ENCODE measurements at regions not wholly inside any gene's neighbourhood (a gene's known extent, or its start where the extent isn't known, plus 50 kb on each side); places are given as distances from the start of the nearest gene placed in this dataset.

DNA sequence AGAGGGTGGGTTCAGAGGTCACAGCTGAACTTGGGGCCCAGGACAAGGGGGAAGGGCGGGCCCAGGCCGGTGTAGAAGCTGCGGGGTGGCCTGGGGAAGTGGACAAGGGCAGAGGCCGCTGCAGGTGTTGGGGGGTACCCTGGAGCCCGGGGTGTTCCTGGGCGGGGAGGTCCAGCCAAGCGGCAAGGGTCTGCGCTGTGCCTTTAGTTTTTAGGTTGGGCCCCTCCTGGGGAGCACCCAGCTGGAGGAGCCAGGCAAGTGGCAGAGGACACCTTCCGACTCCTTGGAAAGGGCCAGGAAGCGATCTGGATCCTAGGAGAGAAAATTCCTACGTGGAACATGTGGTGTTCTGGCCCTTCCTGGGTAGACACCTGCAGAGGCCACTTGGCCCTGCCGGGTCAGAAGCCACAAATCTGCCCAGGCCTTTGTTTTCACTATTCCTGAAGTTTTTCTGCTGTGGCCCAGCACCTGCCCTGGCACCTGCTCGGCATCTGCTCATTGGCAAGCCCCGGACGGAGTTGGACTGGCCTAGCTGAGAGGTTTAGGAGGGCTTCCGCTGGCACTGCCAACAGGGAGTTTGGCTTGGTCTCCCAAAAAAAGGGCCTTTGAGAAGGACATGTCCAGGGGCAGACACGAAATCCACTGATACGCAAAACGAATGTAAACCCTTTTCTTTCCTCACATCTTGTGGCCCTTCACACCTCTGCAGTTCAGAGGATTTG, 61.1 kb downstream of the SMUG1 start:
- no peak for DNase-seq (ENCODE audit: low read depth)
- TF ChIP-seq, protein P1, sequence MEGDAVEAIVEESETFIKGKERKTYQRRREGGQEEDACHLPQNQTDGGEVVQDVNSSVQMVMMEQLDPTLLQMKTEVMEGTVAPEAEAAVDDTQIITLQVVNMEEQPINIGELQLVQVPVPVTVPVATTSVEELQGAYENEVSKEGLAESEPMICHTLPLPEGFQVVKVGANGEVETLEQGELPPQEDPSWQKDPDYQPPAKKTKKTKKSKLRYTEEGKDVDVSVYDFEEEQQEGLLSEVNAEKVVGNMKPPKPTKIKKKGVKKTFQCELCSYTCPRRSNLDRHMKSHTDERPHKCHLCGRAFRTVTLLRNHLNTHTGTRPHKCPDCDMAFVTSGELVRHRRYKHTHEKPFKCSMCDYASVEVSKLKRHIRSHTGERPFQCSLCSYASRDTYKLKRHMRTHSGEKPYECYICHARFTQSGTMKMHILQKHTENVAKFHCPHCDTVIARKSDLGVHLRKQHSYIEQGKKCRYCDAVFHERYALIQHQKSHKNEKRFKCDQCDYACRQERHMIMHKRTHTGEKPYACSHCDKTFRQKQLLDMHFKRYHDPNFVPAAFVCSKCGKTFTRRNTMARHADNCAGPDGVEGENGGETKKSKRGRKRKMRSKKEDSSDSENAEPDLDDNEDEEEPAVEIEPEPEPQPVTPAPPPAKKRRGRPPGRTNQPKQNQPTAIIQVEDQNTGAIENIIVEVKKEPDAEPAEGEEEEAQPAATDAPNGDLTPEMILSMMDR (IDR thresholded peaks at IDR 0.05; ENCODE audit: low read length, missing control alignments), result no peak
- no peak overlapping the region for H3K4me3 ChIP-seq (replicated peaks; ENCODE audit: low read depth, low read length)

DNA sequence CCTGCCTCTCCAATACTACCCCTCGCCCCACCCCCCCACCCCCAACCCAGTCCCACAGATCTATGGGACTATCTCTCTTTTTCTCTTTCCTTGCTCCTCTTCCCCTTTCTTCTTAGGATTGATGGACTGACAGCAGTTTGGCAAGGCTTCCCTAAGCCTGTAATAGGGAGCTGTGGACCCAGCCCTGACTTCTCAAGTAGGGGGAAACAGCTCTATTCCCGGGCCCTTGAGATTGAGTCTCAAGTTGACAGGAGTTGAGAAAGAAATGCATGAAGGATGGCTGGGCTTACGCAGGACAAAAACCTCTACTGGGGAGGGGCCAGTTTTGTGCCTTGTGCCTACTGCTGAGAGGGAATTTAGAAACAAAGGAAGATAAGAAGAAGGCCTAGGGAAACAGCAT, 60.4 kb downstream of the SMUG1 start:
- DNase-seq (ENCODE audit: low read depth), result no peak
- H3K4me3 ChIP-seq (replicated peaks; ENCODE audit: low read depth, low read length), result no peak overlapping the region
- TF ChIP-seq, protein P1 (IDR thresholded peaks at IDR 0.05; ENCODE audit: low read length, missing control alignments), result no peak

DNA sequence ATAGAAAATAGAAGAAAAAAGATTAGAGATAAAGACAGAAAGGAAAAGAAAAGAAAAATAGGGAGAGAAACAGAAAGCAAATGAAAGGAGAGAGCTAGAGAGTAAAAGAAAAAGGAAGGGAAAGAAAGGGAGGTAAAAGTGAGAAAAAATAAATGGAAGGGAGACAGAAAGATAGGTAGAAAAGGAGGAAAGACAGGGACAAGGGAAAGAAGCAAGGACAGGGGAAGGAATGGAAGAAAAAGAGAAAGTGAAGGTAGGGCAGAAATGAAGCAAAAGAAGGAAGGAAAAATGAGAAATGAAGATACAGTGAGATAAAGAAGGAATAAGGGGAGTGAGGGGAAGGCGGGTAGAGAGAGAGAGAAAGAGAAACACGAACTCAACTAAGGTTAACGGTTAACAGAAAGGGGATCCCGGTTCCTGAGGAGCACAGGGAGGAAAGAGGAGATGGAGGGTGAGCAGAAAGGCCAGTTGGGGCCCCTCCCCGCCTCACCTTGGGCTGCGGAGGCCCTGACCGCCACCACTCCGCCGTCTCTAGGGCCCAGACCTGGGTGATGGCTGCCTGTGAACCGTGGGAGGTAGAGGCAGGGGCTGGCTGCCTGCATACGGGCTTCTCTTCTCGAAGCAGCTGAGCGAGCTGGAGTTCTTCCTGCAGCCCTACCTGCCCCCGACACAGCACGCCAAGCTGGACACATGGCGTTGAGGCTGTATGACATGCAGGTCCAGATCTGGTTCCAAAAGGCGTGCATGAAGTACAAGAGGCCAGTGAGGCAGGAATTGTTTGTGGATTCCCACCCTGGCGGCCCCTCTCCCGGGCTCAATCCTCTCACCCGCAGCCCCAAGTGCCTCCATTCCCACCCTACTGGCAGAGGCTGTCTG, 59.5 kb downstream of the SMUG1 start:
- TF ChIP-seq, protein P1 (IDR thresholded peaks at IDR 0.05; ENCODE audit: low read length, missing control alignments), result no peak
- H3K4me3 ChIP-seq (replicated peaks; ENCODE audit: low read depth, low read length), result no peak overlapping the region
- no peak for DNase-seq (ENCODE audit: low read depth)
